HCEC 1CT (cell line): ENCODE measurements at regions not wholly inside any gene's neighbourhood (a gene's known extent, or its start where the extent isn't known, plus 50 kb on each side); places are given as distances from the start of the nearest gene placed in this dataset.
"Not testable (repeated sequence)": the region's sequence is repeated elsewhere in the genome, so short reads cannot be mapped to it uniquely, and the experiment has no call there.

ENCODE experiments used
- DNase-seq: peaks from one replicate; pipeline ENCODE4 v3.0.0-alpha.2; 2017

DNA sequence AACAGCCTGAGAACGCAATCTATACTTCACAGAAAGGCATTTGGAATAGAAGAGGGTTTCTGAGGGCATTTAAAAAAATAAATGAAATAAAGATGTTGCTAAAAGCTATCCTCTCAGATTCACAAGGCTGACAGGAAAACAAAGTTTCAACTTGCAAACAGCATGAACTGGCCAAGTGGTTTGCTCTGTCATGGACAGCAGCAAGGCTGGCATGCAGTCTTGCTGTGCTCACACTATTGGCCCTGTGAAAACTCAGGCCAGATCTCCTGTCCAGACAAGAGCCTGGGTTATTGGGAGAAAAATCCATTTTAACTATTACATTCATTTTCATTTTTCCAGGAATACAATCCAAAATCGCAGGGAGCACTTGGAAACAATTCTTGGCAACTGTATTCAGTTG lies 506.2 kb upstream of the SLC35B3 start:
- no peak for DNase-seq

DNA sequence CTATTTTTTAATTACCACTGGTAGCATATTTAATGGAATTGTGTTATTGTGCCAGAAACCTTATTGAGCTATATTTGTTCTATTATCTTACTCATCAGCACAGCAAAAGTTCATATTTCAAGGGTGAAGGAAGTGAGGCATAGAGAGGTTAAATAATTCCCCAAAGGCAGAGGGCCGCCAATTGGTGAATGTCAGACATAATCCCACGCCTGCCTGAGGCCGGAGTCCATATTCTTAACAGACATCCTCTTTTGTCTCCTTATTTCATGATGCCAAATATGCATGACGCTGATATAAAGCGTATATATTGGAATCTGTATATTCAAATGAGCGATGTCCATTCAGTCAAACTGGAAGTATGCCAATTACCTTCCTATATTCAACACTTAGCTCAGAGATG lies 505.0 kb upstream of the SLC35B3 start:
- DNase-seq = no peak

DNA sequence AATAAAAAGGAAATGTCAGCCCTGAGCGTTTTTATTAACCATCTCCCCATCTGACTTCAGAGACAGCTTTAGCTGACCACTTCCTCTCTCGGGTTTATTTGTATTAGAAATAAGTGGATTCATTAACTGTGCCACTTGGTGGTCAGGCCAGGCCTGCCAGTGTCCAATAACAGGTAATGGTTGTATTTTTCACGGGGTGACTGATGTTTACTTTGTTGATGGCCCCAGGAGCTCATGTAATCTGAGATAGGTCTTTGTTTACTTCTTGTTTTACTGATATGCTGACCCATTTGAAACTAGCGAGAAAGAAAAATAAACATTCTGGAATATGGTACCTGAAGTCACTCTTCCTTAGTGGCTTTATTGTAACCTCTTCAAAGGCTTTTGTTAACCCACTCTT lies 504.3 kb upstream of the SLC35B3 start:
- no peak for DNase-seq

DNA sequence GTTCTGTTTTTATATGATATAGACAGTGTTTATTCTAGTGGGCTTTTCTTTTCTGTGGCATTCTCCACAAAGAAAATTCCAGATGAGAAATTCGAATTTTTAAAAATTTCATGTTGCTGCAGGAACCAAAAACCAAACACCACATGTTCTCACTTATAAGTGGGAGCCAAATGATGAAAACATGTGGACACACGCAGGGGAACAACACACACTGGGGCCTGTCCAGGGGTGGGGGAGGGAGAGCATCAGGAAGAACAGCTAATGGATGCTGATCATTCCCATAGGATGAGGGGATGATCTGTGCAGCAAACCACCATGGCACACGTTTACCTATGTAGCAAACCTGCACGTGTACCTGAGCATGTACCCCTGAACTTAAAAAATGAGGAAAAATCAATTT lies 499.0 kb upstream of the SLC35B3 start:
- no peak for DNase-seq

DNA sequence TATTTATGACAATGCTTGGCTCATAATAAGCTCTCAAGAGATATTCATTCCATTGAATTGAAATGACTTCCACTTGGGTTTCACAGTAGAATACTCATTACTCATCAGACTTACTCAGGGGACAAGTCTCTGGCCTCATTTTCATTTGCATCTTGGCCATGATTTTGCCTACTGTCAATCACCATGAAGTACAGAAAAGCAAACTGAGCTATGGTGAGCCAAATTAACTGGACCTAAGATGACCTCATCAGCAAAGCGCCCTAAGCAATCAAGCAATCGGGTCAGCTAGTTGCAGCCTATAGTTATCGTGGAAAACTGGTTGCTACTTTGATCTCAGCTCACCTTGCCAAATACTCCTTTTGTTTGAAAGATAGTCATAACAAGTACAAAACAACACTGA lies 494.7 kb upstream of the SLC35B3 start:
- DNase-seq = no peak

DNA sequence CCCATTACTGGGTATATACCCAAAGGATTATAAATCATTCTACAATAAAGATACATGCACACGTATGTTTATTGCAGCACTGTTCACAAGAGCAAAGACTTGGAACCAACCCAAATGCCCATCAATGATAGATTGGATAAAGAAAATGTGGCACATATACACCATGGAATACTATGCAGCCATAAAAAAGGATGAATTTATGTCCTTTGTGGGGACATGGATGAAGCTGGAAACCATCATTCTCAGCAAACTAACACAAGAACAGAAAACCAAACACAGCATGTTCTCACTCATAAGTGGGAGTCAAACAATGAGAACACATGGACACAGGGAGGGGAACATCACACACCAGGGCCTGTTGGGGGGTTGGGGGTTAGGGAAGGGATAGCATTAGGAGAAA lies 484.9 kb upstream of the SLC35B3 start:
- DNase-seq = not testable (repeated sequence)

DNA sequence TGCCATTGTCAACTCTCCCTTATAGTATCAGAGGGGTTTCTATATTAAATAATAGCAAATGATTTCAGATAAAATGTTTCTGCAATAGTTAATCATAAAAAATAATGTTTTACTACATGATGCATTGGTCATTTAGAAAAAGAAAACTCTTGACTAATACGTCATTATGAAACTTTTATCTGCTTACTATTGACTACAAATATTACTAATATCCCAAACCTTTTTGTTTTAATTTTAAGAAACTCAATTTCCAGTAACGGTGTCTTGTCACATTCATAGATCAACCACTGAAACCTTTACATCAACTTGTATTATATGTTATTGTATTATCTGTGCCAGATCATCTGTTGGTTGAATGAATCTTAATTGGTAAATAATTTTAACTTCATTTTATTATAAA lies 482.9 kb upstream of the SLC35B3 start:
- DNase-seq = no peak

DNA sequence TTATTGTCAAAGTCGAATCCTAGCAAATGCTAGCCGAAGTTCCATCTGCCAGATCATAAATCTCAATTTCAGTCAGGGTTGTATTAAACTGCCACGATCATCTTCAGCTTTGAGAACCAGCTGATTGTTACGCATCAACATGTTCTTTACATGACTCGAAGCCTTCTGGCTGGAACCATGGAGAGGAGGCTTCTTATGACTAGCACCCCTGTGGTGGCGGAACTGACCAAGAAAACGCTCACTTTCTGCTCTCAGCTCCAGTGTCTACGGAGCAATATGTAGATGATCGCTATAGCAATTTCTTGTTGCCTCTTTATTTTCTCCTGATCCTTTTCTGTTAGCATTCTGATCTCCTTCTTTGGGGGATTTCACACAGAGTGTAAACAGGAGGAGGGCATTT lies 479.4 kb upstream of the SLC35B3 start:
- no peak for DNase-seq

DNA sequence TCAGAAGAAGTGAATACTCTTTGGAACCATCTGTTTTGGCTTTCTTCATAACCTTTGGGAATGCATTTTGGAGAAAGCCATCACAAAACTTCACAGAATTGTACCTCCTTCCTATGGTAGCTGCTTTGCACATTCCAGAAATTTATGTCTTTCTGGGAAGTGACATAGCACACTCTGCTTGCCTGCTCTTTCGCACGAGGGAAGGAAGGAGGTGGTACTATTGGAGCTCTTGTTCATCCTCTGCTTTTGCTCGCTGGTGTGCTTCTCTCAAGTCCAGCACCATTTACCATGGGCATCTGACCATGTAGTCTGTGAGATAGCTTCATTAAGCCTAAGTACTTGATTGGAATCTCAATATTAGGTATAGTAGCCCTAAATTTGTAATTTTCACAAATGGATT lies 473.3 kb upstream of the SLC35B3 start:
- DNase-seq = no peak

DNA sequence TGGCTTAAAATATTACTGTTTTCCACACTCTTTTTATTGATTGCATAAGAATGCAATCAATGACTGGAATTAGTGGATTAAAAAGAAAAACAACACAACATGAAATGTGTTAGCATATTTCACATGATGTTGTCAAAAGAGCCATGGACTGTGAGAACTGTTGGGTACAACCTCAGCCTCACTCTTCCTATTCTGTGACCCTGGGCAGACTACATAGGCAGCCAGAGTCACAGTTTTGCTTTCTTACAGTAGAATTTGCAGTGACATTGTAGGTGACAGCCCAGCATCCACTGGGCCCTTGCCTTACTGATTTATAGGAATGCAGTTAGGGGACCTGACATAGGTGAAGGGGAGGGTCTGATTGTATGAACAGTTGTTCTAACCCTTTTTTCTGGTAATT lies 471.4 kb upstream of the SLC35B3 start:
- DNase-seq = no peak

DNA sequence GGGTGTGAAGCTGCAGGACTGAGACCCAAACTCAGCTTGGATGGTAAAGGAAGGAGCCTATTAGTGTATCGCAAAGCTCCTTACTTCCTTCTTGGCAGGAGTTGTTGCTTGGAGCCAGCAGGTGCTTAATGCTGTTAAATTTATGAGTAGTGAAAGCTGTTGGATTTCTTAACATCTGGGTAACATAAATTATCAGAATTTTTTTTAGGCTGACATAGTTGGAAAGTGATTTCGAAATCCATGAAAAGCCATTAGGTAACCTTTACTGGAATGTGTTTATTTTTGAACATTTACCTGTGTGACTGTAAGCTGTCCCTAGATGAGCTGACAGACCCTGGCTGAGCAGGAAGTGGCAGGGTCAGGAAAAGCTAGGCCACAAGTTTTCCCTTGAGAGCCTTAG lies 470.4 kb upstream of the SLC35B3 start:
- no peak for DNase-seq

DNA sequence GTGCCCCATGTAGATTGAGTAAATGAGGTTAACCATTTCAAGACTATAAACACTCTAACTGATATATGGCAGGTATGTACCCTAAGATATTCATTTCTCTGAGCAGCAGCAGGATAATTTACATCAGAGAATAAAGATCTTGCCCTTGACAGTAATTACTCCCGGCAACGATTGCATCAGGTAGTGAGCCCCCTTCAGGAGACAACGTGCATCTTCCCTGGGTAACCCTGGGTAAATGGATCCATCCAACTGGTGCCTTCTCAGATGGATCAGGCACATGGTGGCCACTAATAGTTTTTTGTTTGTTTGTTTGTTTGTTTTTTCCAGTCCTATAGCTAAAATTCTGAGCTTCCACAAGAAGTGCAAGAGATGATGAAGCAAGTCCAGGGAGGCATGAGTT lies 469.4 kb upstream of the SLC35B3 start:
- DNase-seq = no peak

DNA sequence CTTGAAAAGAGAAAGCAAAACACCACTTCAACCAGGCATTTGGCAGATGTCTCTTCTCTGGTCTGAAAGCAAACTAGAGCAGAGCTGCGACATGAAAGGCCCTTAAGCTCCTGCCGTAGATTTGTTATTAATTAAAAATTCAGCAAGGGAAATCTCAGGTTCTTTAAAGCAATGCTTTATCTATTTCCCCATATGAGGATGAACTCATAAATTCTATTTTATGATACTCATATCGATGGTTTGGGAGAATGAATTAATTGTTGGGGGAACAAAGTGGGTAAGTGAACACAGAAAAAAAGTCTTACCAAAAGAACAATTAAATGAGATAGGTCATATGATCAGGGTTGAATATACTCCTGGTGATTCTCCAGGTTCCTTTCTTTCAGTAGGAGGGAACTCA lies 464.7 kb upstream of the SLC35B3 start:
- DNase-seq = no peak

DNA sequence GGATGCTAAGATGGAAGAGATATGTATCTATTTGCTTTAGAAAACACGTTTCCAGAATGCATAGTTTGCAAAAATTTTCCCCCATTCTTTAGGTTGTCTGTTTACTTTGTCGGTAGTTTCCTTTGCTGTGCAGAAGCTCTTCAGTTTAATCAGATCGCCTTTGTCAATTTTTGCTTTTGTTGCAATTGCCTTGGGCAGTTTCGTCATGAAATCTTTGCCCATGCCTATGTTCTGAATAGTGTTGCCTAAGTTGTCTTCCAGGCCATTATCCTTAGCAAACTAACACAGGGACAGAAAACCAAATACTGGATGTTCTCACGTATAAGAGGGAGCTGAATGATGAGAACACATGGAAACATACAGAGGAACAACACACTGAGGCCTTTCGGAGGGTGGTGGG lies 454.2 kb upstream of the SLC35B3 start:
- no peak for DNase-seq

DNA sequence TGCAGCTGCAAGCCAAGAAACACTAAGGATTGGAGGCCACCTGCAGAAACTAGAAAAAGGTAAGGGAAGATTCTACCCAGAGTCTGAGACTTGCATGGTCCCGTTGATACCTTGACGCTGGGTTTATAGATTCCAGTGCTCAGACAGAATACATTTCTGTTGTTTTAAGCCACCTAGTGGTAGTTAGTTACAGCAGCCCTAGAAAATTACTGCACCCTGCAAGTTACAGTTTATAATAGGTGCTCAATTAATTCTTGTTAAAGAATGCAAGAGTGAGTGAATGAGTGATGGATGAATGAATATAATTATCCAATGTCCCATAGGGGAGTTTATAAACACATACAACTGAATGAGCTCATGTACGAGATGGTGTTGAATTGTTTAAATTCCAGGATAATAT lies 453.1 kb upstream of the SLC35B3 start:
- DNase-seq = no peak

DNA sequence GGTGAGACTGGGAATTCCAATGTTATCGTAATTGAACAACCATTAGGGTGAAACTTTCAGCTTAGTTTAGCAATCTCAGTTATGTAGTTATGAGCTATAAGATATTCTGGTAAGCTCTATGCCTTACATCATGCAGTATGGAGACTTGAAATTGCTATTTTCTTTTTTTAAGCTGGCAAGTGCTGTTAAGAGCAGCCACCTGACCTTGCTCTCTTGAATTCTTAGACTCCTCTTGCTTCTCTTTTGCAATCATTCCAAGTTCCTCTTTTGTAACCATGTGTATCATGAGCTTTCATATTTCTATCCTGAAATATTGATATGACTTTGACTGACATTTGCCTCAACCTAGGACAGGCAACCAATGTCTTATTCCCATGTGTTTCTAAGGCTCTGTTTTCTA lies 446.3 kb upstream of the SLC35B3 start:
- no peak for DNase-seq

DNA sequence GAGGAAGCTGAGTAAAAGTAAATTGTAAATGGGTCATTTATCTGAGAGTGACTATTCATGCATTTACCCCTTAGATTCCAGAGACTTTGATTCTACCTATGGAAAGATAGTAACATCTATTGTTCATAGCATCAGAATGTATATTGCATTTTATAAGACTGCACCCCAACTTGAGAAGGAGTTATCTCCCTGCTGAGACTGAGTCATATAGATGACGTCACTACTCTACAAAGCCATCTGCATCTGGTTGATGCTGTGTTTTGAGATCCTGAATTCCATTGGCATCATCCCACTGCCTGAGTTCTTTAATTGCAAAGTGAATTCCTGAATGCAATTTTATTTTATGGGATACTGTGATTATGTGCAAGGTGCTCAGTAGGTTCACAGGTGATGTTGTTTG lies 444.0 kb upstream of the SLC35B3 start:
- no peak for DNase-seq

DNA sequence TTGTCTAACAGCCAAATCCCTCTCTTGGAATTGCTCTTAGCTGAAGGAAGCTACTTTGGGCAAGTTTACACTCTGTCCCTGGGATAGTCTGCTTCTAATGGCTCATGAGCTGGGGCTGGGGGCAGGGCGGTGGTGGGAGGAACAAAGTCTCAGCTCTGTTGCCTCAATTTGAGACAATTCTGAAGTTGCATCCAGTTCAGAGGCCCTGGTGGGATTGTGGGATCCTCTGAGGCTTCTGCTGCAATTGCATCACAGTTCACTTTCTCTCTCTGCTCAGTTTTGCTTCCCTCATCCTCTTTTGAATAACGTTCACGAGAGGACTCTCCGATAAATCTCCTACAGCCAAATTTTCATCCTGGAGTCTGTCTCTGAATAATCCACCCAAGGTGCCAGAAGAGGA lies 440.6 kb upstream of the SLC35B3 start:
- DNase-seq = no peak

DNA sequence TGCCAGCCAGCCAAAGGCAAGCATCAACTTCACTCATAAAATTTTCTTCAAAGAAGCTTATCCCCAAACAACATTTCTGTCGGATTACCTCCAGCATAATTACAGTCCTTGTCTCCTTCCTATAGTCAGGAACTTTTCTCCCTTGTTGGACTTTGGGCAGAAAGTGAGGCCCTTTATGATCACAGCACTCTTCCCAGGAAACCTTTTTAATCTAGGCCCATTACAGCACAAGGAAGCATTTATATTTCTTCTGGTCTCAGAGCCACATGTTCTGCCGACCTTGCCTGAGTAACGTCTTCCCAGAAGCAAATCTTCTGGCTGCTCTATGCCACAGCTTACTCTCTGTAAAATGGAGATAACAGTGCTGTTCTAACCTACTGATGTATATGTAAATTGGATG lies 437.2 kb upstream of the SLC35B3 start:
- DNase-seq = no peak

DNA sequence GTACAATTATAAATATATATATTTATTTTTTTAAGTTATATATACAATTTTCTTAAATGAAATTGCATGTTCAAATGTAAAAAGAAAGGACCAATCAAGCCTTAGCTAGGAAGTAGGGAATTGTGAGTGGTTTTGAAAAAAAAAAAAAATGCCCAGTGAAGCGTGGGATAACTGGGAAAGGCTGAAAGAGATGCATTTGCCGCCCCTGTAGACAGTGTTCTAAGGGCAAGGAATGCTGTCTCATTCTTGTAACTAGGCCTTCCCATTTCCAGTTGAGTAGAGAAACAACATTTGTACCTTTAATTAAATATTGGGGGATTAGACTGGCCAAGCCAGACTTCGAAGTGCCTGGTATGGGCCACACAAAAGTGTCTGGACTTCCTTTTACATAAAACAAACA lies 430.1 kb upstream of the SLC35B3 start:
- no peak for DNase-seq

DNA sequence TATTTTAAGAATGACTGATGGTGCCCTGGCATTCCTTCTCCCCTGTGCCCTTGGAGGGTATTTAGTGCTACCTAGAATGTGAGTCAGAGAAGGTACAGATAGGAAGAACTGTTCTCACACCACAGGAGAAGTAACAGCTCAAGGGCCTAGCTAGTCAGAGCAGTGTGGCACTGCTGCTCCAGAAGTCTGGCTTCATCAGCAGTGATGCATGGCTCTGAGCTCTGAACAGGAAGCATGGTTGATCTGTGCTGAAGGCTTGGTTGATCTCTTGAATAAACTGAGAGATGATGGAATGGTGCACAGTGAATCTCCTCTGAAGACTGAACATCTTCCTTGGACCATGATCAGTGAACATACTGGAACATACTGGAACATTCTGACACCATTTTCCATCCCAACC lies 425.3 kb upstream of the SLC35B3 start:
- DNase-seq = no peak

DNA sequence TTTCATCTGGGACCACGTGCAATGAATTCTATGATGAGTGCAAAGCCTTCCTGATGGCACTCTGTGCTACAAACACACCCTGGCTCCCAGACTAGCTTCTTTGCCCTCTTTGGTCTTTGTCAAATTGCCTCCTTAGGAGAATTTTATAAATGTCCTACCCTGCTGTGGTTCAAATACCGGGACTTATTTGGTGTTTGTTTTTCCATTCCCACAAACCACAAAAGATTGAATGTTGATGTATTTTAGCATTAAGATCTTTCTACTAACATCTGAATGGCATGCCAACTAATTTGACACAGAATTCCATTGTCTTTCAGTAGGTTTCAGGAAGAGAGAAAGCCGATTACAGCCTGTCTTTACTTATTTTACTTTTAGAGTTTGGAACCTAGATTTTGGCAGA lies 424.2 kb upstream of the SLC35B3 start:
- no peak for DNase-seq

DNA sequence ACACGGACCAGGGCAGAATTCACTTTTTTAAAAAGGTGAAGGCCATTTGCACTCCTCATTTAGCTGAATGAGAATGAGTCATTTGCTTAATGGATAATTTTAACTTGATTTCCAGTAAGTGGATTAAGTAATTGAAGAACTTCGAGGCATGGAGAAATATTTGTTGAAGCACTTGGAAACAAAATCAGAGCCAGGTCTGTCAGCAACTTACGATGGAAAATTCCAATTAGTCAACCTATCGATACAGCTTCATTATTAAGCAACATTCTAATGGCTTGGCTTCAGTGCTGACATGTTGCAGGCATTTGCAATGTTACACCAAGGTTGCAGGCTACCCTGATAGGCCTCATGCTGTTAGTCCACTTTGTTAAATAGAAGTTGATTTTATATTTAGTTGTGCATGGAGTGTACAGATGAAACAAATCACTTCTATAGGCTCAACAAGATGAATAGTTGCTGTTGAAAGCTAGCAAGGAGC lies 423.5 kb upstream of the SLC35B3 start:
- DNase-seq = no peak

DNA sequence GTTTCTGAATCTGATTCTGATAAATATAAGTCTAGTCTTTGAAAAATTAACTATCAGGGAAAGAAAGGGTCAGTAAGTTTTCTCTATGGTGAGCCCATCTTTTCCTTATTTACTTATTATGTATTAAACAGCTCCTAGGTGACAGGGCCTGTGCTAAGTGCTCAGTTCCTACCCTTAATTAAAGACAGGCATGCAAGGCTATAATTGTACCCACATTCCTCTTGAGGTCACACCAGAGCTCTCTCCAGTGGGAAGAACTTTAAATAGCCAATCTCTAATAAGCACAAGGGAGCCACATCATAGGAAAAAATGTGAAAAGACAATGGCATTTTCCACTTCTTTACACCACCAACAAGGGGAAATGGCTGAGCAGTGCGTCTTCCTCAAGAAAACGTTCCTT lies 421.8 kb upstream of the SLC35B3 start:
- no peak for DNase-seq

DNA sequence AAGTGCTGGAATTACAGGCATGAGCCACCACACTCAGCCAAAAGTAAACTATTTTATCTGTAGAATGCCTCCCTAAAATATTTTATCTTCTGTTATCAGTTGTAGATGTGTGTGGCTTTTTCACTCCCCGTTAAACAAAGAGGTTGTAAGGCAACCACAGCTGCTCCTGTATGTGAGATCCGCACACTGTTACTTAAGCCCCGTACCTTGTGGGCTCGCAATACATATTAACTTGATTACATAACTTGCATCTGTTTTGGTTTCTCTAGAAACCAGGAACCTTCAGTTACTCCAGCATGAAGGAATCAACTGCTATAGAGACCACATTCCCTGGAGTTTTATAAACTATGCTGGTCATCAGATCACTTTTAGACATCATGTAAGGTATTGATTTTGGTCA lies 420.1 kb upstream of the SLC35B3 start:
- no peak for DNase-seq

DNA sequence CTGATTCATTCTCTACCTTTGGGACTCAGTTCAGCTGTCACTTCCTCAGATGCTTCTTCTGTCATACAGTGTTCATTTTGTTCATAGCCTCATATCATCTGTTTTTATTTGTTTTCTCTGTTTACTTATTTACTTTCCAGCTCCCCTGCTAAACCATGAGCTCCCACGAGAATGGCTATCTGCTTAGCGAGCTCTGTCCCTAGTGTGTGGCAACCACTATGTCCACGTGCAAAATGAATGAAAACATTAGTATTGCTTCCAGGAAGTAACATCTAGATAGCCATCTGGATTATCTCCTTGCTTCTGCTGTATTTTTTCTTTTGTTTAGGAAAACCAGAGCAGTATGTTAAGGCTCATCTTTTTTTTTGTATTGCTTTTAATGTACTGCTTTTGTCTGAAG lies 417.0 kb upstream of the SLC35B3 start:
- no peak for DNase-seq
